GM12878 (cell line): ENCODE measurements at regions not wholly inside any gene's neighbourhood (a gene's known extent, or its start where the extent isn't known, plus 50 kb on each side); places are given as distances from the start of the nearest gene placed in this dataset.
A peak's percentile ranks its signal among the peaks of the same experiment; 100 is the strongest.

Experiments used
- ATAC-seq: fragments of 200-7000 bp; cut with Tn5 transposase; 3 replicates; pipeline ENCODE4 v1.9.1; 2020; ENCODE audit warnings: mild to moderate bottlenecking, moderate library complexity
- BruUV-seq: library from RNA; stranded (reverse); fragments of 400-500 nt; replicated peaks from 2 replicates; lab custom pipeline; 2021; lab: Mats Ljungman, UMichigan
- CTCF ChIA-PET: fragments of 300-600 bp; sonication (Branson Sonifier 250); formaldehyde crosslinking; extraction: SDS; loops from one replicate; lab custom pipeline; 2021; ENCODE audit warnings: inconsistent platforms; lab: Yijun Ruan, JAX
- POLR2A ChIA-PET: fragments of 350-600 bp; formaldehyde crosslinking; extraction: SDS; loops from one replicate; lab custom pipeline; 2021; ENCODE audit warnings: inconsistent platforms; lab: Charles Lee
- RAD21 ChIA-PET: fragments of 300-600 bp; sonication (Branson Sonifier 250); formaldehyde crosslinking; loops from one replicate; lab custom pipeline; 2023; ENCODE audit warnings: antibody characterized with exemption; ENCODE audit not compliant: unreplicated experiment; lab: Charles Lee
- SMC1A ChIA-PET: fragments of 300-600 bp; sonication (Branson Sonifier 250); formaldehyde crosslinking; loops from one replicate; lab custom pipeline; 2023; ENCODE audit not compliant: unreplicated experiment, uncharacterized antibody; lab: Charles Lee
- DNase-seq: peaks from one replicate; pipeline ENCODE4 v3.0.0-alpha.2; 2011; ENCODE audit warnings: low read depth, low spot score
- FAIRE-seq: peaks from 3 replicates; lab custom pipeline; 2011; peaks lifted over from hg19 to GRCh38; lab: Jason Lieb, UNC
- H2AFZ ChIP-seq: 2 replicates; pipeline ENCODE4 v1.6.0; 2011; ENCODE audit warnings: low read depth, low read length, control low read depth; ENCODE audit not compliant: control insufficient read depth
- H3K27ac ChIP-seq: 2 replicates; pipeline ENCODE4 v1.5.1; 2011; ENCODE audit warnings: control low read depth; ENCODE audit not compliant: control insufficient read depth, insufficient read depth
- H3K27me3 ChIP-seq, 2 experiments: replicated peaks in 1 of 2; 2 replicates each; pipeline versions ENCODE4 v1.6.0 to v1.6.1; 2011; ENCODE audit warnings: low read length in 1 of 2; ENCODE audit not compliant: control insufficient read depth in 2 of 2, insufficient read depth in 2 of 2
- H3K36me3 ChIP-seq, 2 experiments: 2 replicates each; pipeline ENCODE4 v1.5.1; 2011; ENCODE audit warnings: low read length in 1 of 2; ENCODE audit not compliant: control insufficient read depth in 2 of 2, insufficient read depth in 2 of 2
- H3K4me1 ChIP-seq: 2 replicates; pipeline ENCODE4 v1.6.1; 2011; ENCODE audit warnings: mild to moderate bottlenecking, low read length, moderate library complexity, mixed read lengths; ENCODE audit not compliant: control insufficient read depth, insufficient read depth
- H3K4me2 ChIP-seq: 2 replicates; pipeline ENCODE4 v1.6.0; 2011; ENCODE audit warnings: control low read depth; ENCODE audit not compliant: control insufficient read depth, insufficient read depth
- H3K4me3 ChIP-seq: fragments of 200-600 bp; sonication (generic); 2 replicates; pipeline ENCODE4 v1.5.1; 2016
- H3K79me2 ChIP-seq: 2 replicates; pipeline ENCODE4 v1.6.0; 2011; ENCODE audit warnings: low read length; ENCODE audit not compliant: control insufficient read depth, insufficient read depth
- H3K9ac ChIP-seq: 2 replicates; pipeline ENCODE4 v1.8.0; 2011; ENCODE audit warnings: low read length, control low read depth, mixed read lengths; ENCODE audit not compliant: control insufficient read depth, insufficient read depth
- H3K9me3 ChIP-seq: replicated peaks from 3 replicates; pipeline ENCODE4 v1.5.1; 2011; ENCODE audit warnings: mild to moderate bottlenecking, low read length; ENCODE audit not compliant: control insufficient read depth, insufficient read depth
- H4K20me1 ChIP-seq: 2 replicates; pipeline ENCODE4 v1.6.0; 2011; ENCODE audit not compliant: control insufficient read depth, insufficient read depth
- BCLAF1 ChIP-seq: fragments of 450-650 bp; IDR thresholded peaks from 2 replicates; pipeline ENCODE4 v1.6.1; 2017; ENCODE audit warnings: antibody characterized with exemption, mild to moderate bottlenecking, moderate library complexity
- CBX3 ChIP-seq: fragments of 200-600 bp; sonication (generic); IDR thresholded peaks from 2 replicates; pipeline ENCODE4 v1.6.1; 2016; ENCODE audit warnings: low read depth, borderline replicate concordance
- CBX5 ChIP-seq: sonication (generic); IDR thresholded peaks from 2 replicates; pipeline ENCODE4 v1.6.1; 2016; ENCODE audit warnings: low read depth, moderate library complexity, mild to moderate bottlenecking, inconsistent platforms
- CHD2 ChIP-seq: IDR thresholded peaks from 2 replicates; pipeline ENCODE4 v1.6.1; 2011; ENCODE audit warnings: low read depth, low read length, improper control_type of control experiment, borderline replicate concordance
- EZH2 ChIP-seq: IDR thresholded peaks from 2 replicates; pipeline ENCODE4 v1.6.1; 2012; ENCODE audit warnings: low read depth, mild to moderate bottlenecking, control low read depth, inconsistent platforms, low read length, borderline replicate concordance; ENCODE audit not compliant: control insufficient read depth
- JUNB ChIP-seq: IDR thresholded peaks from 2 replicates; pipeline ENCODE4 v1.6.1; 2016; ENCODE audit warnings: antibody characterized with exemption, mild to moderate bottlenecking
- KLF5 ChIP-seq: fragments of 450-650 bp; IDR thresholded peaks from 2 replicates; pipeline ENCODE4 v1.6.1; 2014; ENCODE audit warnings: mild to moderate bottlenecking; ENCODE audit not compliant: partially characterized antibody
- NFIC ChIP-seq: IDR thresholded peaks from 2 replicates; pipeline ENCODE4 v1.6.1; 2012; ENCODE audit warnings: low read depth, mild to moderate bottlenecking, inconsistent platforms, low read length, moderate library complexity
- POLR2AphosphoS2 ChIP-seq: IDR thresholded peaks from 2 replicates; pipeline ENCODE4 v1.6.1; 2011; ENCODE audit warnings: low read depth, mild to moderate bottlenecking, low read length, improper control_type of control experiment, moderate library complexity
- RAD21 ChIP-seq: IDR thresholded peaks from 2 replicates; pipeline ENCODE4 v1.6.1; 2011; ENCODE audit warnings: mild to moderate bottlenecking, low read depth, low read length, moderate library complexity; ENCODE audit not compliant: insufficient read depth
- RBBP5 ChIP-seq: fragments of 200-600 bp; sonication (generic); conservative IDR thresholded peaks from 2 replicates; pipeline ENCODE4 v1.6.1; 2016
- RELA ChIP-seq: fragments of 450-650 bp; IDR thresholded peaks from 2 replicates; pipeline ENCODE4 v1.8.0; 2014; ENCODE audit warnings: borderline replicate concordance; ENCODE audit not compliant: partially characterized antibody
- SMAD1 ChIP-seq: fragments of 450-650 bp; IDR thresholded peaks from 2 replicates; pipeline ENCODE4 v1.6.1; 2018; ENCODE audit warnings: mild to moderate bottlenecking, low read depth; ENCODE audit not compliant: partially characterized antibody
- STAT1 ChIP-seq: fragments of 450-650 bp; conservative IDR thresholded peaks from 2 replicates; pipeline ENCODE4 v1.6.1; 2014; ENCODE audit warnings: antibody characterized with exemption, mild to moderate bottlenecking
- WRNIP1 ChIP-seq: IDR thresholded peaks from 2 replicates; pipeline ENCODE4 v1.6.1; 2011; ENCODE audit warnings: low read depth, low read length, improper control_type of control experiment, borderline replicate concordance
- whole genome bisulfite sequencing: methylation state at CpG from one replicate; pipeline ENCODE4 v1.1.6; 2016; ENCODE audit warnings: low lambda C conversion rate; ENCODE audit not compliant: insufficient replicate concordance, insufficient coverage; ENCODE audit errors: missing lambda C conversion rate; 5-methylcytosine and 5-hydroxymethylcytosine counted together
- in situ Hi-C: fragments of 300-500 bp; cut with MboI; formaldehyde crosslinking; loops from 9 replicates; pipeline ENCODE4 v1.14.3; 2018; ENCODE audit warnings: mixed read lengths
- intact Hi-C: fragments of 100-400 bp; cut with micrococcal nuclease; formaldehyde crosslinking; loops from one replicate; pipeline ENCODE4 v1.14.2; 2022; ENCODE audit not compliant: unreplicated experiment

- H3K27ac ChIP-seq, result no peak overlapping the region
- in situ Hi-C loops, result no loop called here
- POLR2A ChIA-PET, result no interaction called here
- no peak overlapping the region for H2AFZ ChIP-seq
- no TSS peak for BruUV-seq
- H3K27me3 ChIP-seq, result no peaks in the 10 kb centered on the region; a peak in 1 of 4 replicates
- 8% methylated on average over 4 of the region's 4 CpGs for WGBS
- SMC1A ChIA-PET, result no interaction called here
- RAD21 ChIA-PET, result interaction anchor here (0.6 to 1.3 kb wide), 2 partner anchors 338 to 415 kb away, joined by 3 to 4 read pairs; no protein-coding TSS in a partner anchor
- no peaks in the 10 kb centered on the region for H3K4me1 ChIP-seq
- no peak overlapping the region for H3K4me3 ChIP-seq
- no peak for FAIRE-seq
- no peaks in the 10 kb centered on the region for H3K36me3 ChIP-seq
- no peak for TF ChIP-seq EZH2
- TF ChIP-seq POLR2AphosphoS2, result no peak
- H3K9ac ChIP-seq, result no peak overlapping the region
- H4K20me1 ChIP-seq, result no peaks in the 10 kb centered on the region
- intact Hi-C loops, result loop anchor here (5.0 kb wide), 1 partner anchor 819 kb away; no protein-coding TSS in a partner anchor
- CTCF ChIA-PET, result interaction anchor here (0.7 to 1.7 kb wide), 12 partner anchors 10 to 1126 kb away, joined by 3 to 11 read pairs (median 4); no protein-coding TSS in a partner anchor
- no peaks in the 10 kb centered on the region for H3K9me3 ChIP-seq
- no peaks in the 10 kb centered on the region for H3K79me2 ChIP-seq
- peak; percentile 24; the same call in 2 of the 3 replicates for ATAC-seq
- DNase-seq, result no peak
- H3K4me2 ChIP-seq, result no peak overlapping the region
These were observed 1036.6 kb downstream of the IGSF11 start for GRCh38 chr3:117998071-117998470.

GRCh38 chr3:118000219-118000618, 1034.4 kb downstream of the IGSF11 start:
- H3K79me2 ChIP-seq, result no peaks in the 10 kb centered on the region
- no TSS peak for BruUV-seq
- H3K4me1 ChIP-seq, result no peaks in the 10 kb centered on the region
- ChIA-PET CTCF (interaction anchor here (2.2 kb wide), 1 partner anchor 11 kb away, joined by 7 read pairs; no protein-coding TSS in a partner anchor), RAD21 (no interaction called here), SMC1A (no interaction called here), POLR2A (no interaction called here)
- FAIRE-seq (no peak), ATAC-seq (no peak), DNase-seq (no peak)
- WGBS, result 20% methylated on average over 2 of the region's 2 CpGs
- H3K9me3 ChIP-seq, result no peaks in the 10 kb centered on the region
- no peak overlapping the region for H3K27ac ChIP-seq
- intact Hi-C loops, result no loop called here
- H3K4me3 ChIP-seq, result no peak overlapping the region
- no peak overlapping the region for H3K9ac ChIP-seq
- H3K27me3 ChIP-seq, result no peaks in the 10 kb centered on the region; a peak in 1 of 4 replicates
- H2AFZ ChIP-seq, result no peak overlapping the region
- no peaks in the 10 kb centered on the region for H4K20me1 ChIP-seq
- no peak overlapping the region for H3K4me2 ChIP-seq
- in situ Hi-C loops, result no loop called here
- H3K36me3 ChIP-seq, result no peaks in the 10 kb centered on the region
- TF ChIP-seq RELA (no peak), RAD21 (no peak), CBX5 (no peak), KLF5 (no peak), WRNIP1 (no peak), JUNB (no peak), STAT1 (no peak), SMAD1 (no peak), RBBP5 (no peak), NFIC (no peak), CHD2 (no peak), CBX3 (no peak), BCLAF1 (no peak)
